CD4-positive, alpha-beta memory T cell (primary cell): ENCODE measurements at regions not wholly inside any gene's neighbourhood (a gene's known extent, or its start where the extent isn't known, plus 50 kb on each side); places are given as distances from the start of the nearest gene placed in this dataset.

Experiments used
- CTCF ChIA-PET: fragments of 350-600 bp; sonication (Branson Sonifier 250); formaldehyde crosslinking; loops from one replicate; lab custom pipeline; 2021; ENCODE audit warnings: inconsistent platforms; ENCODE audit not compliant: partially characterized antibody; lab: Charles Lee
- POLR2A ChIA-PET: fragments of 350-600 bp; sonication (Branson Sonifier 250); formaldehyde crosslinking; loops from one replicate; lab custom pipeline; 2021; ENCODE audit not compliant: partially characterized antibody; lab: Charles Lee
- DNase-seq, 5 donors: peaks; one replicate each; pipeline versions ENCODE4 v3.0.0 to v3.0.0-alpha.2; 2020 to 2022; ENCODE audit warnings: mixed read lengths in 1 of 5
- H3K27ac ChIP-seq: one replicate; pipeline ENCODE4 v1.7.0; 2013; ENCODE audit warnings: low read depth, low read length
- H3K27me3 ChIP-seq: 2 replicates; pipeline ENCODE4 v1.7.0; 2013; ENCODE audit warnings: mild to moderate bottlenecking, low read length, moderate library complexity; ENCODE audit not compliant: insufficient read depth
- H3K36me3 ChIP-seq: 2 replicates; pipeline ENCODE4 v1.7.0; 2013; ENCODE audit warnings: mild to moderate bottlenecking, low read length, moderate library complexity; ENCODE audit not compliant: insufficient read depth
- H3K4me1 ChIP-seq: 2 replicates; pipeline ENCODE4 v1.7.0; 2013; ENCODE audit warnings: mild to moderate bottlenecking, low read length, moderate library complexity; ENCODE audit not compliant: insufficient read depth
- H3K4me3 ChIP-seq, 2 donors: one replicate each; pipeline ENCODE4 v1.7.0; 2013; ENCODE audit warnings: low read length in 2 of 2, mild to moderate bottlenecking in 1 of 2
- H3K9me3 ChIP-seq, 2 donors: one replicate each; pipeline ENCODE4 v1.7.0; 2013; ENCODE audit warnings: low read length in 2 of 2, control low read depth in 1 of 2; ENCODE audit not compliant: control insufficient read depth in 1 of 2
- H3K27ac Mint-ChIP-seq, 7 donors: one replicate each; pipeline ENCODE4 v1.8.0; 2020 to 2021; ENCODE audit warnings: mixed read lengths in 7 of 7, mild to moderate bottlenecking in 6 of 7, inconsistent platforms in 3 of 7, moderate library complexity in 3 of 7
- H3K27me3 Mint-ChIP-seq, 2 donors: one replicate each; pipeline ENCODE4 v1.8.0; 2020 to 2021; ENCODE audit warnings: mixed read lengths in 2 of 2
- H3K36me3 Mint-ChIP-seq, 2 donors: one replicate each; pipeline ENCODE4 v1.8.0; 2020 to 2021; ENCODE audit warnings: mixed read lengths in 2 of 2, inconsistent platforms in 1 of 2, mild to moderate bottlenecking in 1 of 2
- H3K4me1 Mint-ChIP-seq, 4 donors: one replicate each; pipeline ENCODE4 v1.8.0; 2020 to 2021; ENCODE audit warnings: mixed read lengths in 4 of 4, mild to moderate bottlenecking in 1 of 4
- H3K4me3 Mint-ChIP-seq, 8 donors: one replicate each; pipeline ENCODE4 v1.8.0; 2020 to 2021; ENCODE audit warnings: mixed read lengths in 8 of 8, mild to moderate bottlenecking in 7 of 8, moderate library complexity in 6 of 8, inconsistent platforms in 3 of 8
- H3K9me3 Mint-ChIP-seq, 8 donors: one replicate each; pipeline ENCODE4 v1.8.0; 2020 to 2021; ENCODE audit warnings: mixed read lengths in 8 of 8, mild to moderate bottlenecking in 5 of 8, inconsistent platforms in 3 of 8, moderate library complexity in 1 of 8
- intact Hi-C: fragments of 100-400 bp; cut with micrococcal nuclease; formaldehyde crosslinking; loops from one replicate; pipeline ENCODE4 v1.15.1; 2023

DNA sequence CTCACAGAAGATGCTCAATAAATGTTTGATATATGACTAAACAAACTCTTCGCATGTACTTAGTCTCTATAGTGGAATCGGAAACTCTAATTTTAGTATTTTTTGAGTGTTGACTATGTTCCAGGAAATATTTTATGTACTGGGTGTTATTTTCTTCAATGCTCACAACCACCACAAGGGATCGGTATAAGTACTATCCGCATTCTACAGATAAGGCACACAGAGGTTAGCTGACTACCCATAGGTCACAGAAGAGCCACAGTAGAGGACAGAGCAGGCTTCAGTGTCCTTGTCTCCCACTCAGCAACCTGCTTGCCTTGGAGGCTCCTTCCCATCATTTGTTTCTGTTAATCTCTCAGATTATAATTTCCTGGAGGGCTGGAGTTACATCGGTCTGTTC is 451.3 kb downstream of the OMA1 start:
- Histone ChIP-seq H3K36me3 (no peaks in the 10 kb centered on the region), H3K4me1 (no peaks in the 10 kb centered on the region), H3K27ac (no peak overlapping the region), H3K4me3 (no peak overlapping the region), H3K9me3 (no peaks in the 10 kb centered on the region), H3K27me3 (no peaks in the 10 kb centered on the region)
- no peak overlapping the region for H3K27ac Mint-ChIP-seq
- intact Hi-C loops, result no loop called here
- H3K4me1 Mint-ChIP-seq, result no peaks in the 10 kb centered on the region
- ChIA-PET CTCF (no interaction called here), POLR2A (no interaction called here)
- peaks cover 0 to 4% (median under 1%) of the 10 kb centered on the region in 8 donors for H3K9me3 Mint-ChIP-seq
- no peaks in the 10 kb centered on the region for H3K36me3 Mint-ChIP-seq
- H3K27me3 Mint-ChIP-seq, result peaks cover 0 to 3% of the 10 kb centered on the region in 2 donors
- DNase-seq, result no peak
- no peak overlapping the region for H3K4me3 Mint-ChIP-seq

- Mint-ChIP-seq H3K4me3 (no peak overlapping the region), H3K27ac (no peak overlapping the region), H3K9me3 (peaks cover 0 to 4% (median under 1%) of the 10 kb centered on the region in 8 donors), H3K27me3 (peaks cover 0 to 3% of the 10 kb centered on the region in 2 donors), H3K4me1 (peaks cover 0 to 2% (median 0%) of the 10 kb centered on the region in 4 donors), H3K36me3 (no peaks in the 10 kb centered on the region)
- CTCF ChIA-PET, result no interaction called here
- Histone ChIP-seq H3K27ac (no peak overlapping the region), H3K27me3 (no peaks in the 10 kb centered on the region), H3K4me3 (no peak overlapping the region), H3K36me3 (no peaks in the 10 kb centered on the region), H3K4me1 (no peaks in the 10 kb centered on the region), H3K9me3 (no peaks in the 10 kb centered on the region)
- DNase-seq, result no peak
- intact Hi-C loops, result no loop called here
- POLR2A ChIA-PET, result no interaction called here
Observed at GRCh38 chr1:58094221-58094620, 452.3 kb downstream of the OMA1 start.

GRCh38 chr1:58090640-58091039 is 455.9 kb downstream of the OMA1 start:
- CTCF ChIA-PET, result interaction anchor here (1.3 kb wide), 1 partner anchor 10 kb away, joined by 4 read pairs; no protein-coding TSS in a partner anchor
- Mint-ChIP-seq H3K27me3 (peaks cover 0 to 2% of the 10 kb centered on the region in 2 donors), H3K4me1 (peaks cover 0 to 2% (median 0%) of the 10 kb centered on the region in 4 donors), H3K9me3 (peaks cover 0 to 3% (median under 1%) of the 10 kb centered on the region in 8 donors), H3K4me3 (no peak overlapping the region), H3K27ac (no peak overlapping the region), H3K36me3 (no peaks in the 10 kb centered on the region)
- no peak overlapping the region for H3K27ac ChIP-seq
- DNase-seq, result no peak
- intact Hi-C loops, result no loop called here
- no peaks in the 10 kb centered on the region for H3K27me3 ChIP-seq
- no peaks in the 10 kb centered on the region for H3K9me3 ChIP-seq
- H3K4me3 ChIP-seq, result no peak overlapping the region
- POLR2A ChIA-PET, result no interaction called here
- no peaks in the 10 kb centered on the region for H3K4me1 ChIP-seq
- H3K36me3 ChIP-seq, result no peaks in the 10 kb centered on the region

GRCh38 chr1:58089898-58090534 is 456.5 kb downstream of the OMA1 start:
- no peak for DNase-seq
- peaks cover 0 to 3% (median 0%) of the 10 kb centered on the region in 8 donors for H3K9me3 Mint-ChIP-seq
- Histone ChIP-seq H3K27ac (no peak overlapping the region), H3K9me3 (no peaks in the 10 kb centered on the region), H3K27me3 (no peaks in the 10 kb centered on the region), H3K36me3 (no peaks in the 10 kb centered on the region), H3K4me3 (no peak overlapping the region), H3K4me1 (no peaks in the 10 kb centered on the region)
- H3K4me3 Mint-ChIP-seq, result no peak overlapping the region
- peaks cover 0 to 2% of the 10 kb centered on the region in 2 donors for H3K27me3 Mint-ChIP-seq
- no peaks in the 10 kb centered on the region for H3K36me3 Mint-ChIP-seq
- ChIA-PET CTCF (no interaction called here), POLR2A (no interaction called here)
- H3K4me1 Mint-ChIP-seq, result peaks cover 0 to 2% (median 0%) of the 10 kb centered on the region in 4 donors
- intact Hi-C loops, result no loop called here
- no peak overlapping the region for H3K27ac Mint-ChIP-seq

DNA sequence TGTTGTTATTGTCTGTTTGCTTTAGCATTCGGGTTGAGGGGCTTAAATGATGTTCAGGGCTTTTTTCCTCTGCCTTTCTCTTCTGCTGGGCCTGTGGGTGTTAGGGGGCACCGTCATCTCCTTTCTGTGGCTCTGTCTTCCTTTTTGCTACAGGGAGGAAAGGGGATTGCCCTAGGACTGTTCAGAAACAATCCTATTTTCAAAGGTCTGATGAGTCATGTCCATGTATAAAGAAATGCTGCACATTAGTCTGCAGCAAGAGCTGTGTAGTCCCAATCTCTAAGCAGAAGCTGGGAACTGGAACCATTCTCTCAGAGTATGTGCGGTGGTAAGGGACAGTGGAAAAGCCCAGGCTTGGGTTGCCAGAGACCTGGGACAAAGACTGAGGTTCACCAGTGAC is 462.3 kb downstream of the OMA1 start:
- Mint-ChIP-seq H3K4me3 (no peak overlapping the region), H3K27ac (no peak overlapping the region), H3K9me3 (peaks cover 0 to 3% (median 0%) of the 10 kb centered on the region in 8 donors), H3K27me3 (peaks cover 2 to 4% of the 10 kb centered on the region in 2 donors), H3K4me1 (no peaks in the 10 kb centered on the region), H3K36me3 (no peaks in the 10 kb centered on the region)
- intact Hi-C loops, result no loop called here
- ChIA-PET CTCF (no interaction called here), POLR2A (no interaction called here)
- Histone ChIP-seq H3K4me3 (no peak overlapping the region), H3K4me1 (no peaks in the 10 kb centered on the region), H3K9me3 (no peaks in the 10 kb centered on the region), H3K27me3 (no peaks in the 10 kb centered on the region), H3K36me3 (no peaks in the 10 kb centered on the region), H3K27ac (no peak overlapping the region)
- no peak for DNase-seq

- Mint-ChIP-seq H3K9me3 (peaks cover 0 to 3% (median 0%) of the 10 kb centered on the region in 8 donors), H3K4me1 (no peaks in the 10 kb centered on the region), H3K36me3 (no peaks in the 10 kb centered on the region), H3K27me3 (peaks cover 2 to 4% of the 10 kb centered on the region in 2 donors), H3K4me3 (no peak overlapping the region), H3K27ac (no peak overlapping the region)
- Histone ChIP-seq H3K36me3 (no peaks in the 10 kb centered on the region), H3K4me3 (no peak overlapping the region), H3K4me1 (no peaks in the 10 kb centered on the region), H3K27me3 (no peaks in the 10 kb centered on the region), H3K9me3 (no peaks in the 10 kb centered on the region), H3K27ac (no peak overlapping the region)
- ChIA-PET CTCF (no interaction called here), POLR2A (no interaction called here)
- intact Hi-C loops, result no loop called here
- no peak for DNase-seq
Observed at GRCh38 chr1:58082596-58082995, 463.9 kb downstream of the OMA1 start.

- no peak overlapping the region for H3K27ac Mint-ChIP-seq
- H3K4me3 ChIP-seq, result no peak overlapping the region
- no peaks in the 10 kb centered on the region for H3K36me3 Mint-ChIP-seq
- H3K4me1 Mint-ChIP-seq, result no peaks in the 10 kb centered on the region
- H3K27me3 ChIP-seq, result no peaks in the 10 kb centered on the region
- POLR2A ChIA-PET, result no interaction called here
- peaks cover 0 to 2% (median 0%) of the 10 kb centered on the region in 8 donors for H3K9me3 Mint-ChIP-seq
- no peak for DNase-seq
- CTCF ChIA-PET, result no interaction called here
- no peaks in the 10 kb centered on the region for H3K4me1 ChIP-seq
- intact Hi-C loops, result no loop called here
- H3K27me3 Mint-ChIP-seq, result peaks cover 0 to 4% of the 10 kb centered on the region in 2 donors
- H3K27ac ChIP-seq, result no peak overlapping the region
- no peak overlapping the region for H3K4me3 Mint-ChIP-seq
- H3K9me3 ChIP-seq, result no peaks in the 10 kb centered on the region
- no peaks in the 10 kb centered on the region for H3K36me3 ChIP-seq
Observed at GRCh38 chr1:58076258-58076657, 470.3 kb downstream of the OMA1 start.
